ENCODE measurements at regions not wholly inside any gene's neighbourhood (a gene's known extent, or its start where the extent isn't known, plus 50 kb on each side); places are given as distances from the start of the nearest gene placed in this dataset.

DNA sequence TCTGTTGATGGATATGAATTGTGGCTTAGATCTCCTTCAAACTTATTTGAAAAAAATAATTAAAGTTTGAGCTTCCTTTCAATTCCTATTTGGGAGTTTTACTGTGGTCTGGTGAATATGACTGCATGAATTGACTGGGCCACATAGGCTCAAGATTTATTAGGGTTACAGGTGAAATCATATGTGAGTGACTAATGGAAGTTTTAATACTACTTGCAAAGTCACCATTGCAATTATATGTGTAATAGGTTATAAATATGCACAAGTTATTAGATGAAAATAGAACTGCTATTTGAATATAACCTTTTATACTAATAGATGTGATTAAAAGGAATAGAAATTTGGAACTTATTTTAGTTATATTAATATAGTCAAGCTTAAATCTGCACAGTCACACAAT lies 712.1 kb upstream of the MMS22L start:
- TF ChIP-seq EZH2phosphoT487 (IDR thresholded peaks at IDR 0.05; ENCODE audit: insufficient read depth, low read depth) (no peak), EZH2 (IDR thresholded peaks at IDR 0.05; ENCODE audit: insufficient read depth, poor library complexity, severe bottlenecking) (no peak)

Data from GM23248 (cell line).